ENCODE measurements at regions not wholly inside any gene's neighbourhood (a gene's known extent, or its start where the extent isn't known, plus 50 kb on each side); places are given as distances from the start of the nearest gene placed in this dataset.

DNA sequence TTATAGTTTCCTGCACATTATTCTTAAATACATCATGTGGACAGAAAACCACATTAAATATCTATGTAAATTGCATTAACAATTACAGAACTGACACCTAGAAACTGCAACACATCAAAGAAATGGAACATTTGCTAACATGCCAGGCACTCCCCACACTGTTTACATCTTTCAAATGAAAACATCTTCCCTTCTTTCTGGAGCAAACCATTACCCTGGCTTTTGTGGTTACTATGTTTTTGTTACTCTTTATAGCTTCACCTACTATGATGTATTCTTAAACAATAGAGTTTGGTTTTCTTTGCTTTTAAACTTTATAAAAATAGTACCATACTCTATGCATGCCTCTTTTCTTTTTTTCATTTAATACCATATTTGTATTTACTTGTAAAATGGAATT is 1894.5 kb upstream of the CELF4 start:
- no peak for DNase-seq (ENCODE audit: low read depth)
- H3K4me3 ChIP-seq (ENCODE audit: control insufficient read depth, low read depth, low read length), result no peak overlapping the region
- TF ChIP-seq, protein P1, sequence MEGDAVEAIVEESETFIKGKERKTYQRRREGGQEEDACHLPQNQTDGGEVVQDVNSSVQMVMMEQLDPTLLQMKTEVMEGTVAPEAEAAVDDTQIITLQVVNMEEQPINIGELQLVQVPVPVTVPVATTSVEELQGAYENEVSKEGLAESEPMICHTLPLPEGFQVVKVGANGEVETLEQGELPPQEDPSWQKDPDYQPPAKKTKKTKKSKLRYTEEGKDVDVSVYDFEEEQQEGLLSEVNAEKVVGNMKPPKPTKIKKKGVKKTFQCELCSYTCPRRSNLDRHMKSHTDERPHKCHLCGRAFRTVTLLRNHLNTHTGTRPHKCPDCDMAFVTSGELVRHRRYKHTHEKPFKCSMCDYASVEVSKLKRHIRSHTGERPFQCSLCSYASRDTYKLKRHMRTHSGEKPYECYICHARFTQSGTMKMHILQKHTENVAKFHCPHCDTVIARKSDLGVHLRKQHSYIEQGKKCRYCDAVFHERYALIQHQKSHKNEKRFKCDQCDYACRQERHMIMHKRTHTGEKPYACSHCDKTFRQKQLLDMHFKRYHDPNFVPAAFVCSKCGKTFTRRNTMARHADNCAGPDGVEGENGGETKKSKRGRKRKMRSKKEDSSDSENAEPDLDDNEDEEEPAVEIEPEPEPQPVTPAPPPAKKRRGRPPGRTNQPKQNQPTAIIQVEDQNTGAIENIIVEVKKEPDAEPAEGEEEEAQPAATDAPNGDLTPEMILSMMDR (conservative IDR thresholded peaks at IDR 0.05; ENCODE audit: control insufficient read depth, insufficient read depth, low read depth, low read length), result no peak

DNA sequence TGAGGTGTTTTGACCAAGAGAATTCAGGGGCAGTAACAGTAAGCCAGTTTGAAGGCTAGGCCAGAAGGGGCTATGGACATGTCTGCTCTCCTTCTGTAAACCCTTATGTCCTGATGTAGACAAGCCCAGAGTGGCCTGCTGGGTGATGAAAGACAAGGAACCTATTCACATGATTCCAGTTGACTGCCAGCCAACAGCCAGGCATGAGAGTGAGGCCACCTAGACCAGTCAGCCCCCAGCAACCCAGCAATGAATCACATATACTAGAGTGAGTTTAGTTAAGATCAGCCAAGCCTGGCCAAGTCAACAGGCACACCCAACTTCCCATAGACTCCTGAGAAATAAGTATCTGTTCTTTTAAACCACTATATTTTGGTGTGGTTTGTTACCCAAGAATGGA is 1889.7 kb upstream of the CELF4 start:
- TF ChIP-seq, protein P1 (conservative IDR thresholded peaks at IDR 0.05; ENCODE audit: control insufficient read depth, insufficient read depth, low read depth, low read length), result no peak
- peak; percentile 89 for DNase-seq (ENCODE audit: low read depth)

DNA sequence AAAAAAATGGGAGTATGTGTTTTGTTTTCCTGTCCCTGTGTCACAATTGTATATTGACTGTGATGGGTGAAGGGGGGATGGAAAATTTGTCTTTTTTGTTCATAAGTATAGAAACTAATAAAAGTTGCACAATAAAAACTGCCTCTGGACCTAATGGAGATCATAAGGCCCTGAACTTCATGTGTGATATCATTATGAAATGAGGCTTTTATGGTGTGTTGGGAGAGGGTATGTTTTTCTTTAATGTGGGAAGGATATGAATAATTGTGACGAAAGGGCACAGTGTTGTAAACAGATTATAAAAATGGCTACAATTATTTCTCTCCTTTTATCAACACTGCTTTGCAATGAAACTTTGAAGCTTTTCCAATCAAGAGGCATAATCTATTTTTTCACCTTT is 1889.3 kb upstream of the CELF4 start:
- no peak for DNase-seq (ENCODE audit: low read depth)
- H3K4me3 ChIP-seq (ENCODE audit: control insufficient read depth, low read depth, low read length), result no peak overlapping the region
- TF ChIP-seq, protein P1 (conservative IDR thresholded peaks at IDR 0.05; ENCODE audit: control insufficient read depth, insufficient read depth, low read depth, low read length), result no peak

More for the DNA sequence above, 1889.7 kb upstream of the CELF4 start:
- H3K4me3 ChIP-seq (ENCODE audit: control insufficient read depth, low read depth, low read length), result no peak overlapping the region

DNA sequence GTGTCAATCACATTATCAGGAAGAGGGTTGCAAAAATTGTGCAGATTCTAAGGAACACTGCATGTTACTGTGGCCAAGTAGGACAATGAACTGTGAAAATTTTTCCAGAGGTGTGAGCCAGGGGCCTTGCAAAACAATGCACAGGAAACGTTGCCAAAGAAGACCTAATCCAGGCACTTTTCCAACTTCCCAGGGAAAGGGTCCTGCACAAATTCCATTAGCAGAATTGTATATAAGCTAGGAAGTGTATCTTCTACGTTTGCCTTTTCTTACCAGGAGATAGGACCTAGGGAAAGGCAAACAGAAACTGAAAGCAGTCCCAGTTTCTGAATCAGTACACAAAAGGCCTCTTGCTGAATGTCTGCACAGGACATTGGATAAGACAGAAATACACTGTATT is 1888.3 kb upstream of the CELF4 start:
- TF ChIP-seq, protein P1 (conservative IDR thresholded peaks at IDR 0.05; ENCODE audit: control insufficient read depth, insufficient read depth, low read depth, low read length), result no peak
- no peak overlapping the region for H3K4me3 ChIP-seq (ENCODE audit: control insufficient read depth, low read depth, low read length)
- peak; percentile 61 for DNase-seq (ENCODE audit: low read depth)

DNA sequence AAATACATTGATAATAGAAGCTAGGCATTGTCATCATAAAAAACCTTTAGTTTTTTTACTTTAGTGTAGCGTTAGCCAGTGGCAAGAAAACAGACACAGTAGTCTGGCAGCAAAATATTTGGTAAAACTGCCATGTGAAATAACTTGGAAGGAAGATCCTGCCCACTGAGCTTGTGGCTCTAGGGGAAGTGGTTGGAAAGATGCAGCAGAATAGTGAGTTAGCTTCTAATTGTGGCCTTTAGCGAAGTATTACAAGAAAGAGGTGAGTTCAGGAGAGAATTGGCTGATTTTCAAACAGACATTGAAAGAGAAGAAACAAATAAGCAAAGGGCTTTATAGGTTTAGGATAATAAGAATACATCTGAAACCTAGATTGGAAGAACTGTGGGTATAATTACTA is 1887.8 kb upstream of the CELF4 start:
- no peak for DNase-seq (ENCODE audit: low read depth)
- TF ChIP-seq, protein P1 (conservative IDR thresholded peaks at IDR 0.05; ENCODE audit: control insufficient read depth, insufficient read depth, low read depth, low read length), result no peak
- H3K4me3 ChIP-seq (ENCODE audit: control insufficient read depth, low read depth, low read length), result no peak overlapping the region

DNA sequence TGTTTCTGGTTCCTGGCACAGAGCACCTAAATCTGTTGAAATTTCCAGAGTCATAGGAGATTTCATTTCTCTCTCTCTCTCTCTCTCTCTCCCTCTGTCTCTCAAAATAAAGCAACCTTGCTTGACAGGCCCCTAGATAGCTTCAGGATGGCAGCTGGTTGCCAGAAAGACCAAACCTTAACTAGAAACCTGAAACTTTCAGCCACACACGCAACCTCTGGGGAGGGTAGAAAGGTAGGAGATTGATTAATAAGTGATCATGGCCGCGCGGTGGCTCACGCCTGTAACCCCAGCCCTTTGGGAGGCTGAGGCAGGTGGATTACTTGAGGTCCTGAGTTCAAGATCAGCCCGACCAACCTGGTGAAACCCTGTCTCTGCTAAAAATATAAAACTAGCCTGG is 1885.4 kb upstream of the CELF4 start:
- H3K4me3 ChIP-seq (ENCODE audit: control insufficient read depth, low read depth, low read length), result no peak overlapping the region
- TF ChIP-seq, protein P1 (conservative IDR thresholded peaks at IDR 0.05; ENCODE audit: control insufficient read depth, insufficient read depth, low read depth, low read length), result no peak
- no peak for DNase-seq (ENCODE audit: low read depth)

DNA sequence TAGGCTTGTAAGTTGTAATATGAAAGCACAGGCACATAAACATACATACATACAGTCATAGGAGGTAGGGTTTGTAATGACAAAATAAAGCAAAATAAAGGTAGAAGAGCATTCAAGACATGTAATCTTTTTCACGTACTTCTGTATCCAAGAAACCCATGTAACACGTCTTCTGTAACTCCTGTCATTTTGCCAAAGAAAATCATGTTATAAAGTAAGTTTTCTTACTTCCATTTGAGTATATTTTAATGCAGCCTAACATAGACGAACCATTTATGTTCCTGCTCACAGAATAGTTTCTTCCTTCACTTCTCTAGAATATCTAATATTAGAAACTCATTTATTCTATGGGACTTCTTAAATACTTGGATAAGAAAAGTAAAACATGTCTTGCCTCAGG is 1884.0 kb upstream of the CELF4 start:
- H3K4me3 ChIP-seq (ENCODE audit: control insufficient read depth, low read depth, low read length), result no peak overlapping the region
- DNase-seq (ENCODE audit: low read depth), result no peak
- TF ChIP-seq, protein P1 (conservative IDR thresholded peaks at IDR 0.05; ENCODE audit: control insufficient read depth, insufficient read depth, low read depth, low read length), result no peak

Data from fibroblast of mammary gland (primary cell).